NCI-H2107 treated with DMSO at 0.1 percent for 48 hours (cell line): ENCODE measurements at regions not wholly inside any gene's neighbourhood (a gene's known extent, or its start where the extent isn't known, plus 50 kb on each side); places are given as distances from the start of the nearest gene placed in this dataset.
"Not testable (repeated sequence)": the region's sequence is repeated elsewhere in the genome, so short reads cannot be mapped to it uniquely, and the experiment has no call there.

Experiments used
- DNase-seq: peaks from one replicate; lab custom pipeline; 2025; ENCODE audit not compliant: unreplicated experiment; lab: John Stamatoyannopoulos, UW

GRCh38 chr7:3094701-3095445 lies 51.2 kb upstream of the CARD11 start:
- no peak for DNase-seq

GRCh38 chr7:3097734-3098133 lies 54.1 kb upstream of the CARD11 start:
- no peak for DNase-seq

- DNase-seq = no peak
Observed at GRCh38 chr7:3102159-3102558, 58.5 kb upstream of the CARD11 start.

- no peak for DNase-seq
Observed at GRCh38 chr7:3103614-3104398, 60.1 kb upstream of the CARD11 start.

GRCh38 chr7:3105856-3106255 lies 62.2 kb upstream of the CARD11 start:
- DNase-seq = no peak

GRCh38 chr7:3106361-3106826 lies 62.7 kb upstream of the CARD11 start:
- no peak for DNase-seq

- DNase-seq = no peak
Observed at GRCh38 chr7:3107228-3107763, 63.6 kb upstream of the CARD11 start.

GRCh38 chr7:3107889-3108570 lies 64.4 kb upstream of the CARD11 start:
- DNase-seq = no peak

- no peak for DNase-seq
Observed at GRCh38 chr7:3109311-3109915, 65.7 kb upstream of the CARD11 start.

- DNase-seq = no peak
Observed at GRCh38 chr7:3112479-3113134, 68.9 kb upstream of the CARD11 start.

- DNase-seq = no peak
Observed at GRCh38 chr7:3114917-3115316, 71.2 kb upstream of the CARD11 start.

- DNase-seq = no peak
Observed at GRCh38 chr7:3117081-3117480, 73.4 kb upstream of the CARD11 start.

GRCh38 chr7:3117488-3118231 lies 74.0 kb upstream of the CARD11 start:
- DNase-seq = no peak

- DNase-seq = not testable (repeated sequence)
Observed at GRCh38 chr7:3119352-3119927, 75.8 kb upstream of the CARD11 start.

GRCh38 chr7:3119963-3120362 lies 76.3 kb upstream of the CARD11 start:
- no peak for DNase-seq

GRCh38 chr7:3120513-3120912 lies 76.8 kb upstream of the CARD11 start:
- DNase-seq = no peak

- no peak for DNase-seq
Observed at GRCh38 chr7:3128857-3129490, 85.3 kb upstream of the CARD11 start.

- DNase-seq = no peak
Observed at GRCh38 chr7:3133811-3134385, 90.2 kb upstream of the CARD11 start.

GRCh38 chr7:3134745-3135144 lies 91.1 kb upstream of the CARD11 start:
- DNase-seq = no peak
